Loucy (cell line): ENCODE measurements at regions not wholly inside any gene's neighbourhood (a gene's known extent, or its start where the extent isn't known, plus 50 kb on each side); places are given as distances from the start of the nearest gene placed in this dataset.

Experiments
- EZH2phosphoT487 ChIP-seq: fragments of 200-600 bp; IDR thresholded peaks from 2 replicates; pipeline ENCODE4 v1.6.1; 2018; ENCODE audit warnings: antibody characterized with exemption, mild to moderate bottlenecking, moderate library complexity, borderline replicate concordance
- TF ChIP-seq, protein P1 (sequence below): fragments of 200-600 bp; sonication (generic); conservative IDR thresholded peaks from 2 replicates; pipeline ENCODE4 v1.5.1; 2014; ENCODE audit warnings: mild to moderate bottlenecking, antibody characterized with exemption, low read length

DNA sequence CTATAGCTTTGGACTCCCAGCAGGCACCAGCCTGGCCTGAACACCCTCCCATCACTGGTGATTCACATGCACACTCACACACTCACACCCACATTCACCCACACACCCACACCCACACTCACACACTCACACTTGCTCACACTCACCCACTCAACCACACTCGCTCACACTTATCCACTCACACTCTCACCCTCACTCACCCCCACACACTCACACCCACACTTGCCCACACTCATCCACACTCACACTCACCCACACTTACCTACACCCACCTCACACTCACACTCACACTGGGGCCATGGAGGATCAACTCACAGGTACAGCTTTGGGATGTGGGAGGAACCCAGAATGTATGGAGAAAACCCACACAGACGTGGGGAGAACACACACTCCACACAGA, 548.2 kb upstream of the FAT1 start:
- TF ChIP-seq, protein P1, sequence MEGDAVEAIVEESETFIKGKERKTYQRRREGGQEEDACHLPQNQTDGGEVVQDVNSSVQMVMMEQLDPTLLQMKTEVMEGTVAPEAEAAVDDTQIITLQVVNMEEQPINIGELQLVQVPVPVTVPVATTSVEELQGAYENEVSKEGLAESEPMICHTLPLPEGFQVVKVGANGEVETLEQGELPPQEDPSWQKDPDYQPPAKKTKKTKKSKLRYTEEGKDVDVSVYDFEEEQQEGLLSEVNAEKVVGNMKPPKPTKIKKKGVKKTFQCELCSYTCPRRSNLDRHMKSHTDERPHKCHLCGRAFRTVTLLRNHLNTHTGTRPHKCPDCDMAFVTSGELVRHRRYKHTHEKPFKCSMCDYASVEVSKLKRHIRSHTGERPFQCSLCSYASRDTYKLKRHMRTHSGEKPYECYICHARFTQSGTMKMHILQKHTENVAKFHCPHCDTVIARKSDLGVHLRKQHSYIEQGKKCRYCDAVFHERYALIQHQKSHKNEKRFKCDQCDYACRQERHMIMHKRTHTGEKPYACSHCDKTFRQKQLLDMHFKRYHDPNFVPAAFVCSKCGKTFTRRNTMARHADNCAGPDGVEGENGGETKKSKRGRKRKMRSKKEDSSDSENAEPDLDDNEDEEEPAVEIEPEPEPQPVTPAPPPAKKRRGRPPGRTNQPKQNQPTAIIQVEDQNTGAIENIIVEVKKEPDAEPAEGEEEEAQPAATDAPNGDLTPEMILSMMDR = no peak
- TF ChIP-seq EZH2phosphoT487 = no peak
